Nephron (organoid): ENCODE measurements at regions not wholly inside any gene's neighbourhood (a gene's known extent, or its start where the extent isn't known, plus 50 kb on each side); places are given as distances from the start of the nearest gene placed in this dataset.

Source experiments
- H3K27ac Mint-ChIP-seq, 3 experiments: 2 replicates each; pipeline ENCODE4 v1.8.0; 2020; ENCODE audit warnings: mixed read lengths in 3 of 3, mild to moderate bottlenecking in 2 of 3, moderate library complexity in 1 of 3
- H3K27me3 Mint-ChIP-seq: 2 replicates; pipeline ENCODE4 v1.8.0; 2021; ENCODE audit warnings: low read depth, mild to moderate bottlenecking, moderate library complexity, mixed read lengths
- H3K36me3 Mint-ChIP-seq: 2 replicates; pipeline ENCODE4 v1.8.0; 2020; ENCODE audit warnings: low read depth, mixed read lengths
- H3K4me1 Mint-ChIP-seq: 2 replicates; pipeline ENCODE4 v1.8.0; 2020; ENCODE audit warnings: mixed read lengths
- H3K4me3 Mint-ChIP-seq, 3 experiments: 2 replicates each; pipeline ENCODE4 v1.8.0; 2020; ENCODE audit warnings: mild to moderate bottlenecking in 3 of 3, mixed read lengths in 3 of 3, moderate library complexity in 2 of 3
- H3K9me3 Mint-ChIP-seq: 2 replicates; pipeline ENCODE4 v1.8.0; 2020; ENCODE audit warnings: mixed read lengths
- TF ChIP-seq, protein P1 (sequence below), 3 experiments: fragments of 200-600 bp; sonication (generic); IDR thresholded peaks; one replicate each; pipeline ENCODE4 v1.5.0; 2021; ENCODE audit warnings: antibody characterized with exemption in 3 of 3; ENCODE audit not compliant: unreplicated experiment in 3 of 3

DNA sequence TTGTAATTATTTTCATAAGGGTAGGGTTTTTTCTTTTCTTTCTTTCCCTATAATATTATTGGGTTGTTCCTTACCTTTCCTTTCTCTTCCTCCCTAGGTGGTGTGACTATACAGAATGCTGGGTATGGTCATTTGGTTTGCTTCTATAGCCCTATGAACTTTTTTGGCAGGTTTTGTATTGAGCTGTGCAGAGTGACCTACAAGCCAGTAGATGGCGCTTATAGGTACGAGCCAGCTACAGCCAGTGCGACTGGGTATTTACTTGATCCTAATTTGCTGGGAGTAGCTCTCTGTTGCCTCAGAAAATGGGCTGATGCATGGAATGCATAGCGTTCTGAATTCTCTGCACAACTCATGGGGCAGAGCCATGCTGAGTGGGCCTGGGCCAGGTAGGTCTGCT lies 423.3 kb downstream of the MAGEE1 start:
- Mint-ChIP-seq H3K27me3 (no peaks in the 10 kb centered on the region), H3K36me3 (no peaks in the 10 kb centered on the region), H3K9me3 (peaks cover 38% of the 10 kb centered on the region), H3K4me1 (no peaks in the 10 kb centered on the region), H3K4me3 (no peak overlapping the region), H3K27ac (no peak overlapping the region)
- TF ChIP-seq, protein P1, sequence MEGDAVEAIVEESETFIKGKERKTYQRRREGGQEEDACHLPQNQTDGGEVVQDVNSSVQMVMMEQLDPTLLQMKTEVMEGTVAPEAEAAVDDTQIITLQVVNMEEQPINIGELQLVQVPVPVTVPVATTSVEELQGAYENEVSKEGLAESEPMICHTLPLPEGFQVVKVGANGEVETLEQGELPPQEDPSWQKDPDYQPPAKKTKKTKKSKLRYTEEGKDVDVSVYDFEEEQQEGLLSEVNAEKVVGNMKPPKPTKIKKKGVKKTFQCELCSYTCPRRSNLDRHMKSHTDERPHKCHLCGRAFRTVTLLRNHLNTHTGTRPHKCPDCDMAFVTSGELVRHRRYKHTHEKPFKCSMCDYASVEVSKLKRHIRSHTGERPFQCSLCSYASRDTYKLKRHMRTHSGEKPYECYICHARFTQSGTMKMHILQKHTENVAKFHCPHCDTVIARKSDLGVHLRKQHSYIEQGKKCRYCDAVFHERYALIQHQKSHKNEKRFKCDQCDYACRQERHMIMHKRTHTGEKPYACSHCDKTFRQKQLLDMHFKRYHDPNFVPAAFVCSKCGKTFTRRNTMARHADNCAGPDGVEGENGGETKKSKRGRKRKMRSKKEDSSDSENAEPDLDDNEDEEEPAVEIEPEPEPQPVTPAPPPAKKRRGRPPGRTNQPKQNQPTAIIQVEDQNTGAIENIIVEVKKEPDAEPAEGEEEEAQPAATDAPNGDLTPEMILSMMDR (IDR thresholded peaks at IDR 0.05; ENCODE audit: unreplicated experiment in 3 of 3) = no peak

DNA sequence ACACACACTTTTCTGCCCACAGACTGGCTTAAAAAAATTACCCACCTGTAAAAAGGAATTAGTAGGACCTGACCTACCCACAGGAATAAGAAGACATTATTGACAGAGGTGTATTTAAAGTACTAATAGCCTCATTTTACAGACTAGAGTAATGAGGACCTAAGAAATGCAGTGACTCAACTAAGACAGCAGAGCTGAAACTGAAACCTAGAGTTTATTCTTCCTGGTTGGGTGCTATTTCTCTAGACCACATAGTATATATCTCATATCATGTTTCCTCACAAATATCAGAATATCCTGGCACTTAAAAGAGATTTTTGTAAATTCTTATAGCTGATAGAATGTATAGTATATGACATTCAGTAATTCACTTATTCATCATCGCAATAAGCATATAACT lies 435.0 kb downstream of the MAGEE1 start:
- H3K4me3 Mint-ChIP-seq = no peak overlapping the region
- H3K4me1 Mint-ChIP-seq = no peaks in the 10 kb centered on the region
- H3K27ac Mint-ChIP-seq = no peak overlapping the region

DNA sequence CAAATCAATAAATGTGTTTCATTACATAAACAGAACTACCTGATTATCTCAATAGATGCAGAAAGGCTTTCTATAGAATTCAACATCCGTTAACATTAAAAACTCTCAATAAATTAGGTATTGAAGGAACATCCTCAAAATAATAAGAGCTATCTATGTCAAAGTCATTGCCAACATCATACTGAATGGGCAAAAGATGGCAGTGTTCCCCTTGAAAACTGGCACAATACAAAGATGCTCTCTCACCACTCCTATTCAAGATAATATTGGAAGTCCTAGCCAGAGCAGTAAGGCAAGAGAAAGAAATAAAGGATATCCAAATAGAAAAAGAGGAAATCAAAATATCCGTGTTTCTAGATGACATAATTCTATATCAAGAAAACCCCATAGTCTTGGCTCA lies 466.4 kb downstream of the MAGEE1 start:
- H3K4me1 Mint-ChIP-seq = no peaks in the 10 kb centered on the region
- TF ChIP-seq, protein P1 (IDR thresholded peaks at IDR 0.05; ENCODE audit: unreplicated experiment in 3 of 3) = no peak
- no peaks in the 10 kb centered on the region for H3K27me3 Mint-ChIP-seq
- H3K4me3 Mint-ChIP-seq = no peak overlapping the region
- no peaks in the 10 kb centered on the region for H3K36me3 Mint-ChIP-seq
- H3K27ac Mint-ChIP-seq = no peak overlapping the region
- H3K9me3 Mint-ChIP-seq = peaks cover 64% of the 10 kb centered on the region

More for the DNA sequence above, 435.0 kb downstream of the MAGEE1 start:
- no peaks in the 10 kb centered on the region for H3K27me3 Mint-ChIP-seq
- TF ChIP-seq, protein P1 (IDR thresholded peaks at IDR 0.05; ENCODE audit: unreplicated experiment in 3 of 3) = no peak
- H3K36me3 Mint-ChIP-seq = no peaks in the 10 kb centered on the region
- H3K9me3 Mint-ChIP-seq = peaks cover 6% of the 10 kb centered on the region

DNA sequence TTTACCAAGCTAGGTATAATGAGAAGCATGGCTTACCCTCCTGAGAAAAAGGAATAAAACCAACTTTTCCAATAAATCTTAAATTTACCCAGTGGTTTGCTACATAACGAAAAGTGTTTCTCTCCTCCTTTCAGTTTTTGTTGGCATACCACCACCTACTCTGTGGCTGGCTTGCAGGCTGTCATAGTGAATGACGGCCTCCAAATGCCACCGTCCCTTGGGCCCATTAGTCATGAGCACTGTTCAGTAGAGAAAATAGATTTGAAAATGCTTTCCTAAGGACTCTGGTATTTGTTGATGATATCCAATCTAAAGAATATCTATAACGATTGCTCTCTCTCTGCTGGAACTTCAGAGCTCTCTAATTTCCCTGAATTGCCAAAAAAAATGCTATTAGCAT lies 488.3 kb downstream of the MAGEE1 start:
- Mint-ChIP-seq H3K27me3 (no peaks in the 10 kb centered on the region), H3K27ac (no peak overlapping the region), H3K4me1 (no peaks in the 10 kb centered on the region), H3K4me3 (no peak overlapping the region), H3K36me3 (no peaks in the 10 kb centered on the region), H3K9me3 (peaks cover 35% of the 10 kb centered on the region)
- TF ChIP-seq, protein P1 (IDR thresholded peaks at IDR 0.05; ENCODE audit: unreplicated experiment in 3 of 3) = no peak

DNA sequence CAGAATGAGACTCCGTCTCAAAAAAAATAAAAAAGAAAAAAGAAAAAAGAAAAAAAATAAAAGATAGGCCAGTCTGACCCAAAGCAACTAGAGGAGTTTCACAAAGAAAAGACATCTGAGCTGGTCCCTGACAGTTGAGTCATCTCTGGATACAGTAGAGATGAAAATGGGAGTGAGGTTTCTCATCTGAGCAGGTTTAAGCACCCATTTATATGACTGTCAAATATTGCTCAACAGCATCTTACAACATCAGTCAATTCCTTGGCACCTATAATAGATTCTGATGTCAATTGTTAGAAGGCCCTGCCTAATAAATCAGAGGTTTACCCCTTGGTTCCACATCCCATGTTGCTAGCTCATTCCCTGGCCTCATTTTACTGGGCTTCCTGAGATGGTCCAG lies 490.5 kb downstream of the MAGEE1 start:
- Mint-ChIP-seq H3K4me1 (no peaks in the 10 kb centered on the region), H3K36me3 (no peaks in the 10 kb centered on the region), H3K4me3 (no peak overlapping the region), H3K27me3 (no peaks in the 10 kb centered on the region), H3K9me3 (peaks cover 27% of the 10 kb centered on the region), H3K27ac (no peak overlapping the region)
- TF ChIP-seq, protein P1 (IDR thresholded peaks at IDR 0.05; ENCODE audit: unreplicated experiment in 3 of 3) = no peak

DNA sequence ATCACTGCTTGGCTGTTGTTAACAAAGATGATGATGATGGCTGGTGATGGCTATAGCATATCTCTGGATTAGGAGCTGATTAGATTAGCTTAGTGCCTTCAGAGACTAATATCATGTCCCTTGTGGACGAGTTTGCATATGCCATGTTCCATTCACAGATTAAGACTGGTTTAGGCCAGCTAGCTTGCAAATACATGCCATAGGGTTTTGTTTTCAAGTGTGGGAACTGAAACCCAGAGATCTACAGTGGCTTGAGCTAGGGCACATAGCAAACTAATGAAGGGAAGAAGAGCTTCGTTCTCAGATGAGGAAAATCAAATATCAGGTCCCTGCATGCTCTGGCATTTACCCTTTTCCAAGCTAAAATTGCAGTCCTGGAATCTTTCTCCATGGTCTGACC lies 492.3 kb downstream of the MAGEE1 start:
- H3K27ac Mint-ChIP-seq = no peak overlapping the region
- H3K4me1 Mint-ChIP-seq = no peaks in the 10 kb centered on the region
- no peak overlapping the region for H3K4me3 Mint-ChIP-seq
- TF ChIP-seq, protein P1 (IDR thresholded peaks at IDR 0.05; ENCODE audit: unreplicated experiment in 3 of 3) = no peak
- peaks cover 27% of the 10 kb centered on the region for H3K9me3 Mint-ChIP-seq
- no peaks in the 10 kb centered on the region for H3K36me3 Mint-ChIP-seq
- H3K27me3 Mint-ChIP-seq = no peaks in the 10 kb centered on the region
